COLO668 (cell line): ENCODE measurements at regions not wholly inside any gene's neighbourhood (a gene's known extent, or its start where the extent isn't known, plus 50 kb on each side); places are given as distances from the start of the nearest gene placed in this dataset.
"Not testable (repeated sequence)": the region's sequence is repeated elsewhere in the genome, so short reads cannot be mapped to it uniquely, and the experiment has no call there.

Experiments used
- DNase-seq: peaks from one replicate; lab custom pipeline; 2025; ENCODE audit not compliant: unreplicated experiment; lab: John Stamatoyannopoulos, UW

DNA sequence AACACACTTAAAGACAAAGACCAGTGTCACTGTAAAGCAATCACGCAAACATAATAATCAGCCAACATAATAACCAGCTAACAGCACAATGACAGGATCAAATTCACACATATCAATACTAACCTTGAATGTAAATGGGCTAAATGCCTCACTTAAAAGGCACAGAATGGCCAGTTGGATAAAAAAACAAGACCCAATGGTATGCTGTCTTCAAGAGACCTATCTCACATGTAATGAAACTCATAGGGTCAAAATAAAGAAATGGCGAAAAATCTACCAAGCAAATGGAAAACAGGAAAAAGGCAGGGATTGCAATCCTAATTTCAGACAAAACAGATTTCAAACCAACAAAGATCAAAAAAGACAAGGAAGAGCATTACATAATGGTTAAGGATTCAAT, 78.2 kb upstream of the RAB12 start:
- DNase-seq = not testable (repeated sequence)

DNA sequence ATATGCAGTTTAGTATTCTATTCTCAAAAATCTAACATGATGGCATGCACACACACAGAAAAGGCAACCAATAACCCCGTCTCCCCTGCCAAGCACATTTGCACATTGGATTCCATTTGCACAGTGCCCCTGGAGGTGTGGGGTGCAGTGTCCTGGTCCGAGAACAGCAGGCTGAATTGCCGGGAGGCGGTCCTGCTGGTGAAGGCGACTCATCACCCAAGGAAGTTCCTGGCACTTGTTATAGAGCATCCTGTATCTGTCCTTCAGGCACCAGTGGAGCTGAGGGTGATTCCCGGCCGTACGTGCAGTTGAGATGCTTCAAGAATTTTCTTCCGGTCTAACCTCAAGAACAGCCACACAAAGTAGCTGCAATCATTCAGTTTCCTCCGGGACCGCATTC, 73.0 kb upstream of the RAB12 start:
- DNase-seq = no peak

GRCh38 chr18:8536922-8537321, 72.3 kb upstream of the RAB12 start:
- DNase-seq = no peak

GRCh38 chr18:8537400-8537799, 71.8 kb upstream of the RAB12 start:
- DNase-seq = no peak

DNA sequence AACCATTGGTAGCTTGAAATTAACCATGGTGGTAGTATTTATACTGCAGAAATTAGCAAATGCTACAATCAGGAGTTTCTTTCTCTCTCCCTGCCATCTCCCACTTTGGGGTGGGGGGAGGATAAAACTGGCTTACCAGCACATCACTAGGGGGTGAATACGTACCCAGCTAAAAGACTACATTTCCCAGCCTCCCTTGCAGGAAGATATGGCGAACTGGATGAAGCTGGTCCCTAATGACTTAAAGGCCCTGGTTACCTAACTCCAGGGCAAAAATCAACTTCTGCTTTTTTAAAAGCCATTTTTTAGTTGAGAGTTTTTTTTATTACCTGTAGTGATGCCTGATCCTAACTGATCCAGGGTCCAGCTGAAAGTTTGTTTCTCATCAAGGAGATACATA, 70.3 kb upstream of the RAB12 start:
- DNase-seq = no peak

GRCh38 chr18:8546677-8547076, 62.6 kb upstream of the RAB12 start:
- no peak for DNase-seq

DNA sequence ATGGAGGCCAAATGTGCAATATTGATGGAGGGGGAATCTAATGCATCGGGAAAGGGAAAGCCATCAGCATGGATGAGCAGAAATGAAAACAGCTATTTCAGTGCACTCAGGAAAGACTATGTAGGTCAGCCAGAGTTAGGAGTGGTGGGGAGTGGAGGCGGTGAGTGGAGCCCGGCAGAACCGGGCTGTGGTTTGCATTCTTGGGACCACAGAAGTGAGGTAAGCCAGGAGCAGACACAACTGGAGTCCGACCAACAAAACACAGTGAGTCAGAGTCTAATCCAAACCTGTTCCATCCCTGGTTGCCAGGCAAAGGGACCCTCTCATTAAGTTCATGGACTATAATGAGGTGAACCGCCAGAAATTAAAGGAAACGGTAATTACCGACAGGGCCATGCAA, 61.1 kb upstream of the RAB12 start:
- DNase-seq = no peak

- no peak for DNase-seq
Observed at GRCh38 chr18:8549254-8549757, 59.9 kb upstream of the RAB12 start.

DNA sequence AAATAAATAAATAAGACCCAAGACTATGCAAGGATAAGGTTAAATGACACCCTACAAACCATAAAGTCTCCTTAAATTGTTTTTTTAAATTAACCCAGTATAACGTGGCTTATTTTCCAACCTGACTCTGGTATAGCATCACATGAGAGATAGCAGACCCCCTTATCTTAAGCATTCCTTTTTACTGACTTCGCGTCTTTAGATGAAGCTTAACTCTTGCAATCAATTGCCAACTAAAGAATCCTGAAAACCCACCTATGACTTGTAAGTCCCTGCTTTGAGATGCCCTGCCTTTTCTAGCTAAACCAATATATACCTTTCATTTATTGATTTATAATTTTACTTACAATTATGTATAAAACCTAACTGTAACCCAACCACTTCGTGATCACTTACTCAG, 57.1 kb upstream of the RAB12 start:
- DNase-seq = no peak

GRCh38 chr18:8554354-8554753, 54.9 kb upstream of the RAB12 start:
- DNase-seq = no peak

- DNase-seq = no peak
Observed at GRCh38 chr18:8556424-8556823, 52.8 kb upstream of the RAB12 start.
